Thyroid gland (tissue), 4 donors: ENCODE measurements at regions not wholly inside any gene's neighbourhood (a gene's known extent, or its start where the extent isn't known, plus 50 kb on each side); places are given as distances from the start of the nearest gene placed in this dataset.

ENCODE experiments used
- CTCF ChIP-seq, 6 experiments: fragments of 200-600 bp in 3 of 6; fragments of 450-650 bp in 3 of 6; sonication (generic) in 3 of 6; IDR thresholded peaks; one replicate each; pipeline ENCODE4 v1.5.1; 2016 to 2019; ENCODE audit warnings: antibody characterized with exemption in 6 of 6, mild to moderate bottlenecking in 2 of 6, inconsistent platforms in 1 of 6, moderate library complexity in 1 of 6
- POLR2A ChIP-seq, 2 donors: fragments of 450-650 bp; IDR thresholded peaks; one replicate each; pipeline ENCODE4 v1.6.1; 2017; ENCODE audit warnings: antibody characterized with exemption in 2 of 2, mild to moderate bottlenecking in 2 of 2, moderate library complexity in 1 of 2

- TF ChIP-seq CTCF (IDR thresholded peaks at IDR 0.05) = no peak
- no peak for TF ChIP-seq POLR2A (IDR thresholded peaks at IDR 0.05)
Observed at GRCh38 chr6:28675600-28675999, 149.9 kb downstream of the GPX5 start.
